Midbrain (tissue), 1 donor: ENCODE measurements at regions not wholly inside any gene's neighbourhood (a gene's known extent, or its start where the extent isn't known, plus 50 kb on each side); places are given as distances from the start of the nearest gene placed in this dataset.
"Not testable (repeated sequence)": the region's sequence is repeated elsewhere in the genome, so short reads cannot be mapped to it uniquely, and the experiment has no call there.

Experiments
- DNase-seq: peaks from one replicate; lab custom pipeline; 2025; lab: John Stamatoyannopoulos, UW

DNA sequence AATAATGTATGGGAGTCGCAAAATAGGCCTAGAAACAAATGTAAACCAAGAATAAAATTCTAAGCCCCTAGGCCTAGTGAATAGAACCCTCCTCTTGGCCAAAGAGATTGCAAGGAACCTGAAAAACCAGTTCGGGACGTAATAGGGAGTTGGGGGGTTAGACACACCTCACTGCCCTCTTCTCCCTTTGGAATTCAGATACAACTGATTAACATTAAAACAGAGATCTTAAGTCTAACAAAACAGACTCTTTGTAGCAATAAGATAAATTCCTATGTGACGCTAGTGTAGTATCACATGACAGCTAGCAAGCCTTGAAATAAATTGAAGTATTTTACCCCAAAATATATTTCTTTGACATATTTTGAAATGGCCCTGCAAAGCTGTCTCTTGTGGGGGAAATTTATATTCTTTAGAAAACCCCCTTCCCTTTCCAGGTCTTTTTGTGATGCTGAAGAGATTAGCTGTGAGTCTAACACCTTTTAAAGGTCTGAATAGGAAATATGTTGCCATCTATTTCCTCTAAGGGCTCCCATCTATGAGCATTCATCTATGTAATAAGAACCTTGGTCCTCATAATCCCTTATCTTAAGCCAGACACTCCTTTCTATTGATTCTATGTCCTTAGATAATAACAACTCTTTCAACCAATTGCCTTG is 623.4 kb upstream of the NRG3 start:
- no peak for DNase-seq

DNA sequence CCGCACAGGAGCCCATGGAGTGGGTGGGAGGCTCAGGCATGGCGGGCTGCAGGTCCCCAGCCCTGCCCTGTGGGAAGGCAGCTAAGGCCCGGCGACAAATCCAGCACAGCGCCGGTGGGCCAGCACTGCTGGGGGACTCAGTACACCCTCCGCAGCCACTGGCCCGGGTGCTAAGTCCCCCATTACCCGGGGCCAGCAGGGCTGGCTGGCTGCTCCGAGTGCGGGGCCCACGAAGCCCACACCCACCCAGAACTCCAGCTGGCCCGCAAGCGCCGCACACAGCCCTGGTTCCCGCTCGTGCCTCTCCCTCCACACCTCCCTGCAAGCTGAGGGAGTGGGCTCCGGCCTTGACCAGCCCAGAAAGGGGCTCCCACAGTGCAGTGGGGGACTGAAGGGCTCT is 610.0 kb upstream of the NRG3 start:
- not testable (repeated sequence) for DNase-seq

- no peak for DNase-seq
Observed at GRCh38 chr10:81270051-81270450, 604.9 kb upstream of the NRG3 start.

DNA sequence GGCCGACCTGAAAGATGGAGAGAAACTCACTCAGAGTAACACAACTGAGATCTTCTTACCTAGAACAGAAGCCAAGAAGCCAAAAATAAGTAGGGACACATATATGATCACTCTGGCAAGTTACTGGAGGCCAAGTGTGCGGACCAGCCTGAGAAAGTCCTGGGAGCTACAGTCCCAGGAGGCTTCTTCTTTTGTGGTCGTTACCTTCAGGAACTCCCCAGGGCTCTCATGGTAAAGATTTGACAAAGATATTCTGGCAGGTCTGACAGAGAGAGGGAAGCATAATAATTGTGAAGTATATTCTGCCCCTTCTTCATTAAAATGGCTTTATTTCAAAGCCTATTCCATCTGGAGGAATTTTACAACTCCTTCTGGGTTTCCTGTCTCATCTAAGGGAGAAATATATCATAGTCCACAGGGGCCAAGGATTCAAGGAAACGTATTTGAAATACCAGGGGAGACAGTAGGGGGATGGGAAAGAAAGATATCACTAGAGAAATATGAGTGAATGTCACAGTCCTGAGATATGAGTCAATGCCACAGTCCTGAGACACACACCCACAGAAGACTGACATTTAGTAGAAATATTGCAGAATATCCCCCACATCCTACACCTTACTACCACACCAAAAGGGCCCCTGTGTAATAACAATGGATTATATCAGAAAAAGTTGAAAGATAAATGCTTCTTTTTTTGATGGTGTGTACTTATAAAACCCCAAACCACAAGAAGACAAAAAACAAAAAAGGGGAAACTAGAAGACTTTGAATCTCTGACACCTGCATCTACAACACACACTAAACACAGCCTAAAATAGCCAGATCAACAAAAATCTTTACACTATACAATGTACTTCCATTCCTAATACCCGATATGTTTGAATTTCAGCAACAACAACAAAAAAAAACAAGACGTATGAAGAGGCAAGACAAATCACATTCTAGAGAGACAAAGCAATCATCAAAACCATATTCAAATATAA is 594.2 kb upstream of the NRG3 start:
- no peak for DNase-seq

- DNase-seq = no peak
Observed at GRCh38 chr10:81288544-81288943, 586.5 kb upstream of the NRG3 start.

DNA sequence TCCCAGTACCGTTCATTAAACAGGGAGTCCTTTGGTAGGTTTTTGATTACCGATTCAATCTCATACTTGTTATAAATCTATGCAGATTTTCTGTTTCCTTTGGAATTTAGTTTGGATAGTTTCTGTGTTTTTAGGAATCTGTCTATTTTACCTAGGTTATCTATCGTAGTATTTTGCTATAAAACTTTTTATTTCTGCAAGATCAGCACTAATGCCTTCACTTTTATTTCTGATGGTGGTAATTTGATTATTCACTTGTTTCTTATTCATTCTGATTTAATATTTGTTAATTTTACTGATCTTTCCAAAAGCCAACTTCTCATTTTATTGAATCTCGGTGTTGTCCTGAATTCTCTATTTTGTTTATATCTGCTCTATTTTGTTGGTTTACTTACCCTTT is 577.7 kb upstream of the NRG3 start:
- no peak for DNase-seq

DNA sequence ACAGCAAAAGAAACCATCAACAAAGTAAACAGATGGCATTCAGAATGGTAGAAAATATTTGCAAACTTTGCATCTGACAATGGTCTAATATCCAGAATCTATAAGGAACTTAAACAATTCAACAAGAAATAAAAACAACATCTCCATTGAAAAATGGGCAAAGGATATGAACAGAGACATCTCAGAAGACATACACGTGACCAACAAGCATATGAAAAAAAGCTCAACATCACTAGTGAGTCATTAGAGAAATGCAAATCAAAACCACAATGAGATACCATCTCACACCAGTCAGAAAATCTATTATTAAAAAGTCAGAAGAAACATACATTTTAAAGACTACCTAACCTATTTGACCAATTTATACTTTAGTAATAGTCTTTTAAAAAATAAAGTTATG is 571.3 kb upstream of the NRG3 start:
- no peak for DNase-seq

- DNase-seq = no peak
Observed at GRCh38 chr10:81306971-81307782, 567.8 kb upstream of the NRG3 start.

GRCh38 chr10:81309041-81309552 is 565.9 kb upstream of the NRG3 start:
- no peak for DNase-seq

GRCh38 chr10:81314471-81314870 is 560.5 kb upstream of the NRG3 start:
- no peak for DNase-seq

GRCh38 chr10:81315026-81315425 is 560.0 kb upstream of the NRG3 start:
- DNase-seq = no peak

- DNase-seq = no peak
Observed at GRCh38 chr10:81348003-81348402, 527.0 kb upstream of the NRG3 start.

DNA sequence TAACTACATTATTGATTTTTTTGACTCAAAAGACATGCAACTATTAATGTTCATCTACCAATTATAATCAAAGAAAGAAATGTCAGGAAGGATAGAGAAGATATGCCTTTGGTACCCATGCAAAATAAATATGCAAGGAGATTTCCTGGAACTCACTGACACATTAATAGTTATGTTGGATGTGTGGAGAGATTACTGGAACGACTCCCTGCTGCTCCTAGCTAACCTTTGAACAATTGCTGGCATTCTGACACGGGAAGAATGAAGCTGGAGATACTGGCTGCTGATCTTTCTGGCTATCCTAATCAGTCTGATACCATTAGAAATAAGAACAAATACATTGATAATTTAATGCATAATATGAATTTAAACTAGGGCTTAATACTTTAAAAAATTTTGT is 507.9 kb upstream of the NRG3 start:
- no peak for DNase-seq

DNA sequence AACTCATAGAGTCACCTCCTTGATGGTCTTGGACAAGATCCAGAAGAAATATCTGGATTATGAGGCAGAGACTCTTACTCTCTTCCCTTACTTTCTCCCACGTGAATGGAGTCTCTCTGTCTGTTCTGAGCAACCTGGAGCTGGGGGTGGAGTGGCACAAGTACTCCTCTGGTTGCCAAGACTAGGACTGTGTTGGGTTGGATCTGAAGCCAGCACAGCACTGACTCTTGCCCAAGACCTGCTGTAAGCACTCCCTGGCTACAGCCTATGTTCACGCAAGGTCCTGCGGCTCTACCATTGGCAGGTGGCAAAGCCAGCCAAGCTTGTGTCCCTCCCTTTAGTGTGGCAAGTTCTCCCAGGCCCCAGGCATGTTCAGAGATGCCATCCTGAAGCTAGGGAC is 488.2 kb upstream of the NRG3 start:
- no peak for DNase-seq

- no peak for DNase-seq
Observed at GRCh38 chr10:81403451-81403850, 471.5 kb upstream of the NRG3 start.

DNA sequence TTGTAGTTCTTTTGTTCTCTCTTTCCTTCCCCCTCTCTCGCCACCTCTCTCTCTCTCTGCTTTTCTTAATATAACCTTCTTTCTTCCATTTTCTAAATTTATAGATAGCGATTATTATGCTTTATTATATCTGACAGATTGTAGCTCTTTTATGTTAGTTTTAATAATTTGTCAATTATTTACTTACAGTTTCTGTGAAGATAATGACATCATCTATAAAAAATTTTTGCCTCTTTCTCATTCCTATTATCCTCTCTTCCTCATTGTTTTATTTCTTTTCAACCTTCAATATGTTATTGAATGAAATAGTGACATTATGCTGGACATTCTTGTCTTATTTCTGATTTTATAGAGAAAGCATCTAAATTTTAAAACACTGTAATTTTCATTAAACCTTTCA is 469.6 kb upstream of the NRG3 start:
- DNase-seq = no peak

GRCh38 chr10:81414038-81414437 is 461.0 kb upstream of the NRG3 start:
- no peak for DNase-seq

DNA sequence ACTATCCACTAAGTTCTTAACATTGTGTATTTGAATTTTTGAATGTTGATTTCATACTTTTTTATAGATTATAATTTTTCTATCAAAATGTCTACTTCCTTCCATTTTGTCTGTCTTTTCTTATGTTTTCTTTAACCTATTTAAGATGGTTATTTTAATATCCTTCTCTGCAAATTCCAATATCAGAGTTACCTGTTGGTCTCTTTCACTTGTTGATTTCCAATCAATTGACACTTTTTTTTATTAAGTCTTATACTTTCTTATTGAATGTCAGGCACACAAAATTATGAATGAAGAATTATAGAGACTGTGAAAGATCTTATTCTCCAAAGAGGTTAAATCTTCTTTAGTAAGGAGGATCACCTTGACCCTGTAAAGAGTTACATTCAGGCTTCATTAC is 448.3 kb upstream of the NRG3 start:
- DNase-seq = no peak

DNA sequence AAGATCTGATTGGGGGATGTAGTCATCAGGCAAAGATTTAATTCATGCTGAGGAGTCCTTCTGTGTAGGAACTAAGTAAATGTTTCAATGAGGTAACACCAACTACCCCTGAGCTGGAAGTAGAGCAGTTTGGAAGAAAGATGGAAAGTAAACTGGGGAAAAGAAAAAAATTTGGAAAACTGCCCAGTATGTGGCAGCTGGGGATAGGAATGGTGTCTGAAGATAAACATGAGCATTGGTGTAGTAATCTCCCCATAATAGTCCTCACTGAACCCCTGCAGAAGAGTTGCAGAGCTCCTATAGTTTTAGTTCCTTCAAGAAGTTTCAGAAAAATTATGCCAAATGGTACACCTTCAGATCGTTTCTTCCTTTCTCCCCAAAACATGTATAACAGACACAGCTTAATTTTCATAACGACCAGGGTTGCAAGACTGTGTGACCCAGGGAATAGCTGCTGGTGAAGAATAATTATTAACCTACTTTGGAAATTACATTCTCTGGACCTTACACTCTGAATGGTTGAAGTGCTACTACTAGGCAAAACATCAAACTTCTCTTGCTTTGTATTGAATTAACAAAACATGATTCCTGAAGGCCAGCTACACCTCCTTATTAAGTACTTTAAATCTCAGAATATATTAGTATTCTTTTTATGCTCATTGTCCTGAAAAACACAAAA is 446.4 kb upstream of the NRG3 start:
- no peak for DNase-seq

- no peak for DNase-seq
Observed at GRCh38 chr10:81439445-81439844, 435.5 kb upstream of the NRG3 start.

- not testable (repeated sequence) for DNase-seq
Observed at GRCh38 chr10:81441624-81442023, 433.4 kb upstream of the NRG3 start.
